Muscle of leg (tissue), 3 donors: ENCODE measurements at regions not wholly inside any gene's neighbourhood (a gene's known extent, or its start where the extent isn't known, plus 50 kb on each side); places are given as distances from the start of the nearest gene placed in this dataset.
"Not testable (repeated sequence)": the region's sequence is repeated elsewhere in the genome, so short reads cannot be mapped to it uniquely, and the experiment has no call there.

Source experiments
- DNase-seq: peaks from one replicate; pipeline ENCODE4 v3.0.0; 2013
- H3K27ac ChIP-seq: one replicate; pipeline ENCODE4 v1.5.1; 2013; ENCODE audit warnings: mild to moderate bottlenecking, low read length, control low read depth
- H3K27me3 ChIP-seq: one replicate; pipeline ENCODE4 v1.6.1; 2013; ENCODE audit warnings: low read length; ENCODE audit not compliant: control insufficient read depth, insufficient read depth
- H3K36me3 ChIP-seq: one replicate; pipeline ENCODE4 v1.6.1; 2013; ENCODE audit warnings: low read length; ENCODE audit not compliant: control insufficient read depth, insufficient read depth
- H3K4me1 ChIP-seq: one replicate; pipeline ENCODE4 v1.6.1; 2013; ENCODE audit warnings: low read length; ENCODE audit not compliant: control insufficient read depth, insufficient read depth
- H3K4me3 ChIP-seq: one replicate; pipeline ENCODE4 v1.5.1; 2013; ENCODE audit warnings: low read length, control low read depth
- H3K9me3 ChIP-seq: replicated peaks from 2 replicates; pipeline ENCODE4 v1.6.1; 2013; ENCODE audit warnings: low read depth, low read length; ENCODE audit not compliant: control insufficient read depth
- WGBS: methylation state at CpG from one replicate; pipeline ENCODE4 v1.1.5; 2013; ENCODE audit warnings: missing lambda C conversion rate; ENCODE audit not compliant: insufficient coverage; 5-methylcytosine and 5-hydroxymethylcytosine counted together

DNA sequence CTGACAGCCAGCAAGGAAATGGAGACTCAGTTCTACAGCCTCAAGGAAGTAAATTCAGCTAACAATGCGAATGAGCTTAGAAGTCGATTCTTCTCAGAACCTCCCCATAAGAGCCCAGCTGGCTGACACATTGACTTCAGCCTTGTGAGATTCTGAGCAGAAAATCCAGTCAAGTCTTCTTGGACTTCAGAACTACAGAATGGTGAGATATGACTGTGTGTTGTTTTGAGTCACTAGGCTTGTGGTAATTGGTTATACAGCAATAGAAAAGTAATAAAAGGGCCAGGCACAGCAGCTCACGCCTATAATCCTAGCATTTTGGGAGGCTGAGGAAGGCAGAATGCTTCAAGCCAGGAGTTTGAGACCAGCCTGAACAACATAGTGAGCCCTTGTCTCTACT, 161.8 kb upstream of the IVNS1ABP start:
- Histone ChIP-seq H3K9me3 (no peaks in the 10 kb centered on the region), H3K36me3 (no peaks in the 10 kb centered on the region), H3K4me1 (peaks cover 3% of the 10 kb centered on the region), H3K4me3 (no peak overlapping the region), H3K27ac (no peak overlapping the region), H3K27me3 (no peaks in the 10 kb centered on the region)
- WGBS, result 50% methylated on average over 1 of the region's 3 CpGs
- DNase-seq, result no peak

DNA sequence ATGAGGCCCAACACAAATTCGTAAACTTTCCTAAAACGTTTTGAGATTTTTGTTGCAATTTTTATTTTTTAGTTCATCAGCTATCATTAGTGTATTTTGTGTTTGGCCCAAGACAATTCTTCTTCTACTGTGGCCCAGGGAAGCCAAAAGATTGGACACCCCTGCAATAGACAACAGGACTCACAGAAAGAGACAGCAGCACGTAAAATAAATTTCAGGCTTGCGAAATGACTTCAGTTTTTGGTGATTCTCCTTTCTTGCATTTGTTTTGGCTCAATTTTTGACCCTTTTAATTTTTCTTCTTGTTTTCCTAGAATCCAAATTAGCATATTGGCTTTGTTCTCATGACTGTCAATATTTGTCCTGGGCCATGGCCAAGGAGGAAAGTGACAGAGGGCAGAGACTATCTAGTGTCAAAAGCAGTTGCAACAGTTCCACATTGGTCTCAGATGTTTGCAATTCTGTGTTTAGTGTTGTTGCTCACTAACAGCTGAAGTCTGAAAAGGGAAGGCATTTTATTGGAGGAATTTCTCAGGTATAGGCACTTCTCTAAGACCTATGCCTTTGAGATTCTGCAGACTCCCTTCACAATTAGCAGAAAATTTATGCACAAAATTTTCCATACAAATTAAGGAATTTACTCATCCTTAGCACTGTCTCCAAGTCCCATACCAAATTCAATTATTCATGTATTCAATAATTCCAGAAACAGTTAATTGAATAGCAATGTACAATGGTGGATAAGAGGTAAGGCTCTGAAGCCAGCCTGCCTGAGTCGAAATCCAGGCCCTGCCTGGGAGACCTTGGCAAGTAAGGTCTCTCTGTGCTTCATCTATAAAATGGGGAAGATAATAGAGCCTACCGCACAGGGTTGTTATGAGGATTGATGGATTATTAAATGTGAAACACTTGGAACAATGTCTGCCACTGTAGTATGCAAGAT, 160.9 kb upstream of the IVNS1ABP start:
- DNase-seq, result no peak
- Histone ChIP-seq H3K4me1 (no peaks in the 10 kb centered on the region), H3K27ac (no peak overlapping the region), H3K27me3 (no peaks in the 10 kb centered on the region), H3K9me3 (no peaks in the 10 kb centered on the region), H3K4me3 (no peak overlapping the region), H3K36me3 (no peaks in the 10 kb centered on the region)
- 100% methylated on average over 1 of the region's 6 CpGs for whole genome bisulfite sequencing

DNA sequence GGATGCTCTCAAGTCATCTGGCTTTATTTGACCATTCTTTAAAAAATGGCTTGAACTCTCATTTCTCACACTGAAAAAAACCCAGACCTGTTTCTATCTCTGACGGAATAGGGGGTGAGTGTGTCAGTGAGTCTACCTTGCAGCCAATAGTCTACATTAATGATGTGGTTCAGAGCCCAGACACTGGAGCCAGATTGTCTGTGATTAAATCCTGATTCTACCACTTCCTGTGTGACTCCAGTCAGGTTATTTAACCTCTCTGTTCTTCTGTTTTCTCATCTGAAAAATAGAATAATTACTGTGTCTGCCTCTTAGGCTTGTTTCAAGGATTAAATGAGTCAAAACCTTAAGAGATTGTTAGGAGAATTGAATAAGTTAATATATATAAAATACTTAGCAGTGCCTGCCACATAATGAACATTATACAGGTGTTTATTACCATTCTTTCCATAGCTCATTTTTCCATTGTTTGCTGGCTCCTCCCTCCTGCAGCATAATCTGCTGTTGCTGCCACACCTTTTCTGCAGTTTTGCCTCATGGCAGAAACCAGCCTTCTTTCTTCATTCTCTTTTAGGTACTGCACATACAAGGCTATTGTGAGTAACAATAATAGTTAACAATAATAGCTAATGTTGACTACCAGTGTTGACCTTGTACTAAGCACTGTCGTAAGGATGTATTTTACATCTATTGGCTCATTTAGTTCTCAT, 157.6 kb upstream of the IVNS1ABP start:
- H3K27ac ChIP-seq, result no peak overlapping the region
- H3K36me3 ChIP-seq, result no peaks in the 10 kb centered on the region
- no CpG with 5 or more reads among the region's 2 CpGs for WGBS
- H3K4me1 ChIP-seq, result no peaks in the 10 kb centered on the region
- no peaks in the 10 kb centered on the region for H3K9me3 ChIP-seq
- no peak for DNase-seq
- H3K4me3 ChIP-seq, result no peak overlapping the region
- no peaks in the 10 kb centered on the region for H3K27me3 ChIP-seq

DNA sequence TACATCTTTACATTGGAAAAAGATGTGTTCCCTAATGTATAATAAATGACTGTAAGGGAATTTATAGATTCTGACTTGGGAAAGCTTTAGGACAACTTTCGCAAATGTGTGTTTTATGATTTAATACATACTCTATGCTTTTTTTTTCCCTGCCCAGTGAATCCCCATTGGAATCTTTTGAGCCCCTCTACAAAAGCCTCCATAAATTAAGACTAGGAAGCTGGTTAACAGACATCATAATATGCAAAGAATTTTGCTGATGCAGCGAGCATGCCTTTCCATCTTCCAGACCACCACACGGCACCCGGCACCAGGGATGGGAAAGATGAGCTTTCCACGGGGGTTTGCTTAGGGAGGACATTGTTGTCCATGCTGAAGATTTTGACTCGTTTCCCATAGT, 156.1 kb upstream of the IVNS1ABP start:
- H3K4me3 ChIP-seq, result no peak overlapping the region
- 38% methylated on average over 2 of the region's 6 CpGs for whole genome bisulfite sequencing
- H3K27ac ChIP-seq, result no peak overlapping the region
- no peaks in the 10 kb centered on the region for H3K27me3 ChIP-seq
- H3K9me3 ChIP-seq, result no peaks in the 10 kb centered on the region
- H3K36me3 ChIP-seq, result no peaks in the 10 kb centered on the region
- no peaks in the 10 kb centered on the region for H3K4me1 ChIP-seq
- no peak for DNase-seq

DNA sequence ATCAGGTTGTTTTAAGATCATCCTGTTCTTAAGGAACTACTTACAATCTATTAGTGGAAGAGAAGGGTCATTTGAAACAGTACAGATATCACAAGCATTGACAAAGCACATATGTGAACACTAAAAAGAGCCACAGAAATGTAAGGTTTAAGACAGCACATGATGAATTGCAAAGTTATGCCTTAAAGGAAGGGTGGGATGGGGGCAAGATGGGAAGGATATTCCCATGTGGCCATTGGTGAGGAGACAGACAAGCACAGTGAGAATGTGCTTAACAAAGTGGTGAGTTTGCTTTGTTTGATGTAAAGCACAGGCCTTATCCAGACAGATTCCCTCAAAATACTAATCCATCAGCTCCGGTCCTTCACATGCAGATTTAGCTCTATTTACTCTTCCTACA, 151.6 kb upstream of the IVNS1ABP start:
- Histone ChIP-seq H3K27ac (no peak overlapping the region), H3K9me3 (no peaks in the 10 kb centered on the region), H3K4me1 (no peaks in the 10 kb centered on the region), H3K27me3 (no peaks in the 10 kb centered on the region), H3K36me3 (no peaks in the 10 kb centered on the region), H3K4me3 (no peak overlapping the region)
- WGBS, result 100% methylated on average over 1 of the region's 1 CpG
- DNase-seq, result no peak

DNA sequence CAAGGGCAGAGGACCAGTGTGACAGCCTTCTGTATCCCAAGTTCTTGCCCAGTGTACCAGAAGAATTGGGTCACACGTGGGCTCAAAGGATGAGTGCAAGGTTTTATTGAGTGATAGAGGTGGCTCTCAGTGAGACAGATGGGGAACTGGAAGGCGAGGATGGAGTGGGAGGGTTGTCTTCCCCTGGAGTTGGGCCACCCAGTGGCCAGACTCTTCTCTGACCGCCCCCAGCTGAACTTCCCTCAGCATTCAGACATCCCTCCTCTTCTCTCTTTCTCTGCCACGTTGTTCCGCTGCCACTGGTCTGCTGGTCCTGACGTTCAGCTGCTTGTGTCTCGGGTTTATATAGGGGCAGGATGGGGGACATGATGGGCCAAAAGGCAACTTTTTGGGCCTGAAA, 150.1 kb upstream of the IVNS1ABP start:
- Histone ChIP-seq H3K27ac (no peak overlapping the region), H3K4me3 (no peak overlapping the region), H3K4me1 (no peaks in the 10 kb centered on the region), H3K9me3 (no peaks in the 10 kb centered on the region), H3K27me3 (no peaks in the 10 kb centered on the region), H3K36me3 (no peaks in the 10 kb centered on the region)
- no peak for DNase-seq
- 93% methylated on average over 5 of the region's 7 CpGs for WGBS

DNA sequence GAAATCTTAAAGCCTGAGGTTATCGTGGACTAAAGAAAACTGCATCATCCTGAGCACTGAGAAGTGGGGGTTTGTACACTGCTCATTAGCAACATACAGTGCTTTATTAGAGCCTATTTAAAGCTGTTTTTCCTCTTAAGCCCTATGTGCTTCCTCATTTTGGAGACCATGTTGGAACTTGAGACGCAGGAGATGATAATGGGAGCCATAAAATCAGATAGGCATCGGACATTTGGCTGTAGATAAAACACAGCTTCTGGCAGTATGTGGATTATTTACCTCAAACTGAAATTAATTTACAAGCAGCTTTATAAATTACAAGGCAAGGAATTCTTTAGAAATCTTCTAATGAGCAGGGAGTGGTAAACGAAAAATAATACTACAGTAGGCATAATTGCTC, 147.7 kb upstream of the IVNS1ABP start:
- Histone ChIP-seq H3K27ac (no peak overlapping the region), H3K4me3 (no peak overlapping the region), H3K27me3 (no peaks in the 10 kb centered on the region), H3K36me3 (no peaks in the 10 kb centered on the region), H3K9me3 (no peaks in the 10 kb centered on the region), H3K4me1 (no peaks in the 10 kb centered on the region)
- DNase-seq, result no peak
- no CpG with 5 or more reads among the region's 4 CpGs for WGBS

DNA sequence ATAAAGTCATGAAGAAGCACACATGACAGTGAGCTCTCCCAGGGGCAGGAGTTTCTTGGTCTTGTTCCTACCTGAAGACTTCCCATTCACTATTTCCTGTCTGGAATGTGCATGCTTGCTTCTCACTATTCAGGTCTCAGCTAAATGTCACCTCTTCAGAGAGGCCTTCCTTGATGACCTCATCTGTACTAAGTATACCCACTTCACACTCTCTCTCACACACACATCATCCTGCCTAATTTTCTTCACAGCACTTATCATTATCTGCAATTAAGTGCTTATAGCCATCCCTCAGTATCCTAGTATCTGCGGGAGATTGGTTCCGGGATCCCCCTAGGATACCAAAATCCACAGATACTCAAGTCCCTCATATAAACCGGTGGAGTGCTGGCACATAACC, 146.4 kb upstream of the IVNS1ABP start:
- H3K9me3 ChIP-seq, result no peaks in the 10 kb centered on the region
- H3K36me3 ChIP-seq, result no peaks in the 10 kb centered on the region
- H3K27me3 ChIP-seq, result no peaks in the 10 kb centered on the region
- H3K4me3 ChIP-seq, result no peak overlapping the region
- no CpG with 5 or more reads among the region's 3 CpGs for WGBS
- no peak overlapping the region for H3K27ac ChIP-seq
- H3K4me1 ChIP-seq, result no peaks in the 10 kb centered on the region
- DNase-seq, result no peak

DNA sequence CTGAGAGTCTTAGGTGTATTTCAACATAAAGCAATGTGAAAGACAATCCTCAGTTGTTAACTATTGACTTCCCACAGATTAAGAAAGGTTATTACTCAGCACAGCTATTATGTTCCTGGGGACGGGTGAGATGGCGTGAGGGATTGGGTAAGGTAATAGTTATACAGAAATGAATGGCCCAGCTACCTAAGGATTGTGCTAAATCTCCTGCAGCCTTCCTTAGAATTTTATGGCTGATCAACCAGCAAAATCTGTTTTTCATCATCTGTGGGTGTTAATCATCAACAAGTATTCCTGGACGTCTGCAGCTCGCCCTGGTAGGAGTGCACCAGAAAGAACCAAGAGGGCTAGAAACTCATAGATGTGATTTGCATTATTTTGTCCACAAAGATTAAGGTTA, 146.0 kb upstream of the IVNS1ABP start:
- no CpG with 5 or more reads among the region's 4 CpGs for WGBS
- Histone ChIP-seq H3K36me3 (no peaks in the 10 kb centered on the region), H3K4me3 (no peak overlapping the region), H3K9me3 (no peaks in the 10 kb centered on the region), H3K4me1 (no peaks in the 10 kb centered on the region), H3K27me3 (no peaks in the 10 kb centered on the region), H3K27ac (no peak overlapping the region)
- DNase-seq, result no peak

DNA sequence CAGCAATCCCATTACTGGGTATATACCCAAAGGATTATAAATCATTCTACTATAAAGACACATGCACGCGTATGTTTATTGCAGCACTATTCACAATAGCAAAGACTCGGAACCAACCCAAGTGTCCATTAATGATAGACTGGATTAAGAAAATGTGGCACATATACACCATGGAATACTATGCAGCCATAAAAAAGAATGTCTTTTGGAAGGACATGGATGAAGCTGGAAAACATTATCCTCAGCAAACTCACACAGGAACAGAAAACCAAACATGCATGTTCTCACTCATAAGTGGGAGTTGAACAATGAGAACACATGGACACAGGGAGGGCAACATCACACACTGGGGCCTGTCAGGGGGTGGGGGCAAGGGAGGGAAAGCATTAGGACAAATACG, 143.7 kb upstream of the IVNS1ABP start:
- not testable (repeated sequence) for H3K9me3 ChIP-seq, H3K36me3 ChIP-seq, H3K4me3 ChIP-seq, H3K4me1 ChIP-seq, DNase-seq, H3K27me3 ChIP-seq, H3K27ac ChIP-seq
- WGBS, result no CpG with 5 or more reads among the region's 4 CpGs
